HEK293 (cell line): ENCODE measurements at regions not wholly inside any gene's neighbourhood (a gene's known extent, or its start where the extent isn't known, plus 50 kb on each side); places are given as distances from the start of the nearest gene placed in this dataset.
A peak's percentile ranks its signal among the peaks of the same experiment; 100 is the strongest.

Experiments used
- CTCF ChIA-PET: fragments of 350-600 bp; formaldehyde crosslinking; extraction: SDS; loops from one replicate; lab custom pipeline; 2021; ENCODE audit warnings: antibody characterized with exemption; lab: Yijun Ruan, JAX
- POLR2A ChIA-PET: fragments of 300-600 bp; formaldehyde crosslinking; extraction: SDS; loops from one replicate; lab custom pipeline; 2020; ENCODE audit warnings: antibody characterized with exemption, inconsistent platforms; lab: Yijun Ruan, JAX
- H3K27ac ChIP-seq: fragments of 200-500 bp; sonication (Bioruptor generic); 2 replicates; pipeline ENCODE4 v1.5.1; 2014; ENCODE audit warnings: low read depth, low read length, control low read depth, inconsistent platforms; ENCODE audit errors: extremely low read depth
- H3K36me3 ChIP-seq, 2 experiments: fragments of 200-500 bp in 1 of 2; sonication (Bioruptor generic) in 1 of 2; 1 replicate in 1 of 2; 2 replicates in 1 of 2; pipeline ENCODE4 v1.5.1; 2014 to 2017; ENCODE audit warnings: inconsistent platforms in 2 of 2, low read length in 2 of 2; ENCODE audit not compliant: control insufficient read depth in 2 of 2, insufficient read depth in 1 of 2
- H3K4me1 ChIP-seq: fragments of 200-500 bp; sonication (Bioruptor generic); 2 replicates; pipeline ENCODE4 v1.5.1; 2014; ENCODE audit warnings: mild to moderate bottlenecking, low read length, inconsistent platforms; ENCODE audit not compliant: control insufficient read depth, insufficient read depth
- H3K4me3 ChIP-seq: 2 replicates; pipeline ENCODE4 v1.5.1; 2011; ENCODE audit warnings: low read depth, mild to moderate bottlenecking, control low read depth, low read length, moderate library complexity
- H3K9me3 ChIP-seq: fragments of 200-500 bp; sonication (Bioruptor generic); 2 replicates; pipeline ENCODE4 v1.5.1; 2014; ENCODE audit warnings: low read depth, low read length, inconsistent platforms; ENCODE audit not compliant: control insufficient read depth, insufficient read depth
- EGR2 ChIP-seq: fragments of 450-650 bp; formaldehyde crosslinking; IDR thresholded peaks from 2 replicates; pipeline ENCODE4 v1.5.1; 2016; ENCODE audit warnings: low read depth, missing biosample characterization, missing genetic modification characterization
- GLIS1 ChIP-seq: fragments of 450-650 bp; formaldehyde crosslinking; IDR thresholded peaks from 2 replicates; pipeline ENCODE4 v1.5.1; 2016; ENCODE audit warnings: missing biosample characterization, missing genetic modification characterization
- IKZF3 ChIP-seq: fragments of 450-650 bp; IDR thresholded peaks from 2 replicates; pipeline ENCODE4 v1.5.0; 2018; ENCODE audit warnings: missing biosample characterization, mild to moderate bottlenecking, missing genetic modification characterization, moderate library complexity
- KLF1 ChIP-seq: fragments of 450-650 bp; formaldehyde crosslinking; IDR thresholded peaks from 2 replicates; pipeline ENCODE4 v1.5.1; 2016; ENCODE audit warnings: missing biosample characterization, missing genetic modification characterization
- PRDM2 ChIP-seq: fragments of 450-650 bp; formaldehyde crosslinking; IDR thresholded peaks from 2 replicates; pipeline ENCODE4 v1.5.1; 2016; ENCODE audit warnings: missing biosample characterization, missing genetic modification characterization, borderline replicate concordance
- TCF7L2 ChIP-seq: IDR thresholded peaks from 2 replicates; pipeline ENCODE4 v1.6.1; 2011; ENCODE audit warnings: low read depth, mild to moderate bottlenecking, inconsistent platforms, low read length, moderate library complexity, borderline replicate concordance
- ZBTB21 ChIP-seq: fragments of 450-650 bp; formaldehyde crosslinking; IDR thresholded peaks from 2 replicates; pipeline ENCODE4 v1.5.1; 2017; ENCODE audit warnings: missing biosample characterization, missing genetic modification characterization
- ZEB2 ChIP-seq: fragments of 450-650 bp; formaldehyde crosslinking; IDR thresholded peaks from 2 replicates; pipeline ENCODE4 v1.5.1; 2016; ENCODE audit warnings: missing biosample characterization, missing genetic modification characterization
- ZFP37 ChIP-seq: fragments of 450-650 bp; formaldehyde crosslinking; IDR thresholded peaks from 2 replicates; pipeline ENCODE4 v1.5.1; 2016; ENCODE audit warnings: missing biosample characterization, missing genetic modification characterization
- ZNF146 ChIP-seq: fragments of 450-650 bp; formaldehyde crosslinking; IDR thresholded peaks from 2 replicates; pipeline ENCODE4 v1.5.1; 2016; ENCODE audit warnings: missing biosample characterization, missing genetic modification characterization
- ZNF223 ChIP-seq: fragments of 450-650 bp; formaldehyde crosslinking; IDR thresholded peaks from 2 replicates; pipeline ENCODE4 v1.5.1; 2016; ENCODE audit warnings: missing biosample characterization, missing genetic modification characterization
- ZNF26 ChIP-seq: fragments of 450-650 bp; formaldehyde crosslinking; IDR thresholded peaks from 2 replicates; pipeline ENCODE4 v1.5.1; 2016; ENCODE audit warnings: missing biosample characterization, missing genetic modification characterization
- ZNF341 ChIP-seq: fragments of 450-650 bp; formaldehyde crosslinking; IDR thresholded peaks from 2 replicates; pipeline ENCODE4; 2016; ENCODE audit warnings: low read depth, missing biosample characterization, missing genetic modification characterization
- ZNF350 ChIP-seq: fragments of 450-650 bp; formaldehyde crosslinking; IDR thresholded peaks from 2 replicates; pipeline ENCODE4 v1.5.0; 2017; ENCODE audit warnings: missing biosample characterization, mild to moderate bottlenecking, missing genetic modification characterization
- ZNF391 ChIP-seq: fragments of 450-650 bp; formaldehyde crosslinking; IDR thresholded peaks from 2 replicates; pipeline ENCODE4 v1.5.1; 2016; ENCODE audit warnings: low read depth, missing biosample characterization, missing genetic modification characterization, borderline replicate concordance
- ZNF416 ChIP-seq: fragments of 450-650 bp; formaldehyde crosslinking; IDR thresholded peaks from 2 replicates; pipeline ENCODE4 v1.5.1; 2016; ENCODE audit warnings: missing biosample characterization, missing genetic modification characterization
- ZNF654 ChIP-seq: fragments of 450-650 bp; formaldehyde crosslinking; IDR thresholded peaks from 2 replicates; pipeline ENCODE4 v1.5.1; 2016; ENCODE audit warnings: low read depth, missing biosample characterization, missing genetic modification characterization
- ZNF747 ChIP-seq: fragments of 450-650 bp; formaldehyde crosslinking; IDR thresholded peaks from 2 replicates; pipeline ENCODE4 v1.5.1; 2016; ENCODE audit warnings: missing biosample characterization, missing genetic modification characterization
- ZNF768 ChIP-seq: fragments of 450-650 bp; formaldehyde crosslinking; IDR thresholded peaks from 2 replicates; pipeline ENCODE4 v1.5.1; 2018; ENCODE audit warnings: missing biosample characterization, mild to moderate bottlenecking, missing genetic modification characterization
- TF ChIP-seq, protein P1 (sequence below): fragments of 450-650 bp; formaldehyde crosslinking; IDR thresholded peaks from 2 replicates; pipeline ENCODE4 v1.5.1; 2016; ENCODE audit warnings: missing biosample characterization, missing genetic modification characterization
- TF ChIP-seq, protein P2 (sequence below): fragments of 450-650 bp; formaldehyde crosslinking; IDR thresholded peaks from 2 replicates; pipeline ENCODE4 v1.5.1; 2016; ENCODE audit warnings: missing biosample characterization, missing genetic modification characterization

DNA sequence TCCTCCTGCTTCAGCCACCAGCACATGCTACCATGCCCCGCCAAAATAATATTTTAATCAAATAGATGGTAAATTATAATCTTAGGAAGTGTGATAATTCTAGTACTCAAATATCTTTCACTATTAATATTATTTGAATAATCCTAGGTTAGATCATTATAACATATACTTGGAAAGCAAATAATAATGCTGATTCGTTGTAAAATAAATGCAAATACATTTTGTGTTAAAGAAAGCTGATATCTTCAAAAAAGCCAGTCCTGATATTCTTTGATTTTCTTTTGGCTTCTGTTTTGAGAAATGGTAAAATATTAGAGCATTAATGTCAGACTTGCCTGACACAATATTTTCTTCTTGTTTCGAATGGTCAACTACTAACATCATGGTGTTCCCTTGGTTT, 116.3 kb upstream of the ADAMTS5 start:
- H3K4me3 ChIP-seq = no peak overlapping the region
- POLR2A ChIA-PET = no interaction called here
- CTCF ChIA-PET = interaction anchor here (1.1 kb wide), 1 partner anchor 232 kb away, joined by 3 read pairs; no protein-coding TSS in a partner anchor
- no peak overlapping the region for H3K27ac ChIP-seq
- no peaks in the 10 kb centered on the region for H3K36me3 ChIP-seq
- H3K9me3 ChIP-seq = no peaks in the 10 kb centered on the region
- TF ChIP-seq ZNF416 = no peak
- TF ChIP-seq ZNF350 (tag by site-specific recombination) = no peak
- no peak for TF ChIP-seq ZNF223 (tag by site-specific recombination)
- TF ChIP-seq GLIS1 (tag by site-specific recombination) = no peak
- TF ChIP-seq ZNF391 (tag by site-specific recombination) = no peak
- no peak for TF ChIP-seq ZEB2 (tag by site-specific recombination)
- no peak for TF ChIP-seq ZNF146 (tag by site-specific recombination)
- TF ChIP-seq ZNF747 (tag by site-specific recombination) = no peak
- TF ChIP-seq EGR2 (tag by site-specific recombination) = no peak
- peaks cover 3% of the 10 kb centered on the region; the same call in 1 of the 2 replicates for H3K4me1 ChIP-seq

DNA sequence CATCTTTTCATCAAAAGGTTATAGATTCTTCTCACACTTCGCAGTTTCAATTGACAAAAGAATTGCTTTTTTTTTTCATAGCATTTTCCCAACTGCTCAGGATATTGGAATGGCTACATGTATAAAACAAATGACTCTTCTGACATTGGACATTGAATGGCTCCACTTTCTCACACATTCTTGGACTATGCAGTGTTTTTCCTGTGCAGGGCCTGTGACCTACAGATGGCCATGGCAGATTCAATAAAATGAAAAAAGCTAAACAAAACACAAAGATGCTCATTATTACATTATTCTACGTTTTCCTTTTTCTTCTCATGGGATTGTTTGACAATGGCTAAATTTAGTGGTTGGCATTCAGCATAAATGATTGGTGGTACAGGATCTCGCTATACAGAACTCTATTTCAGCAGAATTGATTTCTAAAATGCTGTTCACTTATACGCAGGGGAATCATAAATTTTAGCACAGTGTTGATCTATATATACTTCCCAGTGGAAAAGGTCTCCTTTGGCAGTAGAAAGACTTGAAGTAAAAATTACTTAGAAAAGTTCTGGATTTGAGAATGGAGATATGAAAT, 115.6 kb upstream of the ADAMTS5 start:
- Histone ChIP-seq H3K9me3 (no peaks in the 10 kb centered on the region), H3K4me1 (peaks cover 3% of the 10 kb centered on the region; the same call in 1 of the 2 replicates), H3K36me3 (no peaks in the 10 kb centered on the region), H3K27ac (no peak overlapping the region), H3K4me3 (no peak overlapping the region)
- ChIA-PET POLR2A (no interaction called here), CTCF (no interaction called here)
- no peak for TF ChIP-seq ZNF341
- TF ChIP-seq KLF1 (tag by site-specific recombination) = no peak

- ChIA-PET POLR2A (no interaction called here), CTCF (no interaction called here)
- H3K4me1 ChIP-seq = peaks cover 3% of the 10 kb centered on the region; the same call in 1 of the 2 replicates
- TF ChIP-seq ZNF146 (tag by site-specific recombination) (no peak), ZBTB21 (tag by site-specific recombination) (no peak), TCF7L2 (peak; percentile 89), PRDM2 (tag by site-specific recombination) (no peak), ZFP37 (no peak), IKZF3 (tag by site-specific recombination) (no peak), ZNF26 (tag by site-specific recombination) (no peak), ZNF768 (tag by site-specific recombination) (no peak), ZNF654 (tag by site-specific recombination) (no peak)
- TF ChIP-seq, protein P1, sequence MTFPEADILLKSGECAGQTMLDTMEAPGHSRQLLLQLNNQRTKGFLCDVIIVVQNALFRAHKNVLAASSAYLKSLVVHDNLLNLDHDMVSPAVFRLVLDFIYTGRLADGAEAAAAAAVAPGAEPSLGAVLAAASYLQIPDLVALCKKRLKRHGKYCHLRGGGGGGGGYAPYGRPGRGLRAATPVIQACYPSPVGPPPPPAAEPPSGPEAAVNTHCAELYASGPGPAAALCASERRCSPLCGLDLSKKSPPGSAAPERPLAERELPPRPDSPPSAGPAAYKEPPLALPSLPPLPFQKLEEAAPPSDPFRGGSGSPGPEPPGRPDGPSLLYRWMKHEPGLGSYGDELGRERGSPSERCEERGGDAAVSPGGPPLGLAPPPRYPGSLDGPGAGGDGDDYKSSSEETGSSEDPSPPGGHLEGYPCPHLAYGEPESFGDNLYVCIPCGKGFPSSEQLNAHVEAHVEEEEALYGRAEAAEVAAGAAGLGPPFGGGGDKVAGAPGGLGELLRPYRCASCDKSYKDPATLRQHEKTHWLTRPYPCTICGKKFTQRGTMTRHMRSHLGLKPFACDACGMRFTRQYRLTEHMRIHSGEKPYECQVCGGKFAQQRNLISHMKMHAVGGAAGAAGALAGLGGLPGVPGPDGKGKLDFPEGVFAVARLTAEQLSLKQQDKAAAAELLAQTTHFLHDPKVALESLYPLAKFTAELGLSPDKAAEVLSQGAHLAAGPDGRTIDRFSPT = peak; percentile 58; the same call in 1 of the 2 replicates
- TF ChIP-seq, protein P2, sequence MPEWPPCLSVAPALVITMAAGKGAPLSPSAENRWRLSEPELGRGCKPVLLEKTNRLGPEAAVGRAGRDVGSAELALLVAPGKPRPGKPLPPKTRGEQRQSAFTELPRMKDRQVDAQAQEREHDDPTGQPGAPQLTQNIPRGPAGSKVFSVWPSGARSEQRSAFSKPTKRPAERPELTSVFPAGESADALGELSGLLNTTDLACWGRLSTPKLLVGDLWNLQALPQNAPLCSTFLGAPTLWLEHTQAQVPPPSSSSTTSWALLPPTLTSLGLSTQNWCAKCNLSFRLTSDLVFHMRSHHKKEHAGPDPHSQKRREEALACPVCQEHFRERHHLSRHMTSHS = no peak
Measured at GRCh38 chr21:27079636-27080240, 112.8 kb upstream of the ADAMTS5 start.

More at GRCh38 chr21:27079636-27080240, 112.8 kb upstream of the ADAMTS5 start:
- Histone ChIP-seq H3K27ac (no peak overlapping the region), H3K36me3 (no peaks in the 10 kb centered on the region), H3K9me3 (no peaks in the 10 kb centered on the region), H3K4me3 (no peak overlapping the region)
